HG03097 (cell line): ENCODE measurements at regions not wholly inside any gene's neighbourhood (a gene's known extent, or its start where the extent isn't known, plus 50 kb on each side); places are given as distances from the start of the nearest gene placed in this dataset.
"Not testable (repeated sequence)": the region's sequence is repeated elsewhere in the genome, so short reads cannot be mapped to it uniquely, and the experiment has no call there.

Experiments
- ATAC-seq: cut with Tn5 transposase; IDR thresholded peaks from one replicate; pipeline ENCODE4 v1.9.1; 2021; ENCODE audit not compliant: unreplicated experiment, low FRiP score

- no peak for ATAC-seq
Measured at GRCh38 chr9:75197561-75197960, 109.2 kb downstream of the OSTF1 start.

GRCh38 chr9:75198436-75198835, 110.1 kb downstream of the OSTF1 start:
- ATAC-seq = no peak

GRCh38 chr9:75200892-75201470, 112.7 kb downstream of the OSTF1 start:
- no peak for ATAC-seq

GRCh38 chr9:75201480-75202209, 113.3 kb downstream of the OSTF1 start:
- ATAC-seq = no peak

- ATAC-seq = not testable (repeated sequence)
Measured at GRCh38 chr9:75207997-75208396, 119.7 kb downstream of the OSTF1 start.

- no peak for ATAC-seq
Measured at GRCh38 chr9:75210215-75210614, 121.9 kb downstream of the OSTF1 start.

- no peak for ATAC-seq
Measured at GRCh38 chr9:75213765-75214164, 125.5 kb downstream of the OSTF1 start.

- no peak for ATAC-seq
Measured at GRCh38 chr9:75226403-75227139, 138.3 kb downstream of the OSTF1 start.

- no peak for ATAC-seq
Measured at GRCh38 chr9:75228893-75229292, 140.6 kb downstream of the OSTF1 start.

GRCh38 chr9:75229605-75230332, 141.5 kb downstream of the OSTF1 start:
- ATAC-seq = no peak

GRCh38 chr9:75230469-75230868, 142.2 kb downstream of the OSTF1 start:
- no peak for ATAC-seq

- ATAC-seq = no peak
Measured at GRCh38 chr9:75231167-75231566, 142.9 kb downstream of the OSTF1 start.

GRCh38 chr9:75233011-75233410, 144.7 kb downstream of the OSTF1 start:
- ATAC-seq = no peak

- no peak for ATAC-seq
Measured at GRCh38 chr9:75235632-75236031, 147.3 kb downstream of the OSTF1 start.

GRCh38 chr9:75238311-75238976, 150.1 kb downstream of the OSTF1 start:
- peak; percentile 86 for ATAC-seq

GRCh38 chr9:75239176-75239575, 150.9 kb downstream of the OSTF1 start:
- no peak for ATAC-seq

- no peak for ATAC-seq
Measured at GRCh38 chr9:75242426-75242825, 154.1 kb downstream of the OSTF1 start.

- ATAC-seq = no peak
Measured at GRCh38 chr9:75246949-75247348, 158.6 kb downstream of the OSTF1 start.

- ATAC-seq = no peak
Measured at GRCh38 chr9:75265525-75265972, 177.2 kb downstream of the OSTF1 start.

- no peak for ATAC-seq
Measured at GRCh38 chr9:75269197-75269596, 180.9 kb downstream of the OSTF1 start.
